Activated naive CD4-positive, alpha-beta T cell treated with anti-CD3 and anti-CD28 coated beads, Interleukin-2, amount 50 U/mL, for 72 hours (primary cell): ENCODE measurements at regions not wholly inside any gene's neighbourhood (a gene's known extent, or its start where the extent isn't known, plus 50 kb on each side); places are given as distances from the start of the nearest gene placed in this dataset.

Experiments
- ATAC-seq, 2 donors: fragments of 150-1000 bp; cut with Tn5 transposase; 2 replicates each; pipeline ENCODE4 v1.10.0; 2021; ENCODE audit warnings: mild to moderate bottlenecking in 2 of 2, moderate library complexity in 2 of 2
- DNase-seq, 2 donors: peaks; one replicate each; pipeline ENCODE4 v3.0.0; 2021 to 2022; ENCODE audit warnings: low spot score in 2 of 2
- H3K27ac Mint-ChIP-seq, 2 donors: one replicate each; pipeline ENCODE4 v1.8.0; 2022; ENCODE audit warnings: mild to moderate bottlenecking in 2 of 2, mixed read lengths in 2 of 2
- H3K36me3 Mint-ChIP-seq, 2 donors: one replicate each; pipeline ENCODE4 v1.8.0; 2022; ENCODE audit warnings: mixed read lengths in 2 of 2
- H3K9me3 Mint-ChIP-seq, 2 donors: one replicate each; pipeline ENCODE4 v1.8.0; 2022; ENCODE audit warnings: mixed read lengths in 2 of 2

GRCh38 chr6:14349507-14349906 is 231.9 kb downstream of the CD83 start:
- no peak for ATAC-seq

GRCh38 chr6:14350210-14350609 is 232.6 kb downstream of the CD83 start:
- H3K9me3 Mint-ChIP-seq = peaks cover 0 to 7% of the 10 kb centered on the region in 2 donors
- H3K27ac Mint-ChIP-seq = no peak overlapping the region
- peaks cover 0 to 6% of the 10 kb centered on the region in 2 donors for H3K36me3 Mint-ChIP-seq
- DNase-seq (no peak), ATAC-seq (no peak)

More at GRCh38 chr6:14349507-14349906, 231.9 kb downstream of the CD83 start:
- DNase-seq = no peak
- Mint-ChIP-seq H3K9me3 (peaks cover 0 to 7% of the 10 kb centered on the region in 2 donors), H3K36me3 (peaks cover 0 to 6% of the 10 kb centered on the region in 2 donors), H3K27ac (no peak overlapping the region)

GRCh38 chr6:14353281-14353680 is 235.7 kb downstream of the CD83 start:
- peaks cover 0 to 10% of the 10 kb centered on the region in 2 donors for H3K9me3 Mint-ChIP-seq
- peaks cover 0 to 6% of the 10 kb centered on the region in 2 donors for H3K36me3 Mint-ChIP-seq
- DNase-seq (no peak), ATAC-seq (peak in 1 of 2 donors; percentile 61)
- peak overlapping the region in 1 of 2 donors; percentile 17 for H3K27ac Mint-ChIP-seq

GRCh38 chr6:14353798-14354197 is 236.2 kb downstream of the CD83 start:
- peaks cover 0 to 6% of the 10 kb centered on the region in 2 donors for H3K36me3 Mint-ChIP-seq

GRCh38 chr6:14354919-14355572 is 237.5 kb downstream of the CD83 start:
- Mint-ChIP-seq H3K27ac (no peak overlapping the region), H3K36me3 (peaks cover 0 to 6% of the 10 kb centered on the region in 2 donors), H3K9me3 (peaks cover 0 to 10% of the 10 kb centered on the region in 2 donors)
- ATAC-seq (peak; percentile 67 to 85), DNase-seq (peak; percentile 22 to 61)

More at GRCh38 chr6:14353798-14354197, 236.2 kb downstream of the CD83 start:
- ATAC-seq = no peak
- H3K9me3 Mint-ChIP-seq = peaks cover 0 to 10% of the 10 kb centered on the region in 2 donors
- DNase-seq = no peak
- H3K27ac Mint-ChIP-seq = no peak overlapping the region

GRCh38 chr6:14359438-14359837 is 241.9 kb downstream of the CD83 start:
- H3K36me3 Mint-ChIP-seq = no peaks in the 10 kb centered on the region
- H3K27ac Mint-ChIP-seq = no peak overlapping the region
- peaks cover 0 to 7% of the 10 kb centered on the region in 2 donors for H3K9me3 Mint-ChIP-seq
- ATAC-seq (no peak), DNase-seq (no peak)

GRCh38 chr6:14360565-14360964 is 243.0 kb downstream of the CD83 start:
- no peak for DNase-seq
- ATAC-seq = no peak
- H3K36me3 Mint-ChIP-seq = no peaks in the 10 kb centered on the region
- peaks cover 0 to 4% of the 10 kb centered on the region in 2 donors for H3K9me3 Mint-ChIP-seq
- H3K27ac Mint-ChIP-seq = no peak overlapping the region

- ATAC-seq (no peak), DNase-seq (no peak)
- Mint-ChIP-seq H3K9me3 (peaks cover 0 to 4% of the 10 kb centered on the region in 2 donors), H3K27ac (no peak overlapping the region), H3K36me3 (no peaks in the 10 kb centered on the region)
Observed at GRCh38 chr6:14361297-14361696, 243.7 kb downstream of the CD83 start.

GRCh38 chr6:14361956-14362587 is 244.5 kb downstream of the CD83 start:
- no peak for DNase-seq
- Mint-ChIP-seq H3K36me3 (no peaks in the 10 kb centered on the region), H3K27ac (no peak overlapping the region)

GRCh38 chr6:14364370-14364769 is 246.8 kb downstream of the CD83 start:
- DNase-seq = no peak
- H3K9me3 Mint-ChIP-seq = peaks cover 0 to 4% of the 10 kb centered on the region in 2 donors
- no peak for ATAC-seq
- H3K36me3 Mint-ChIP-seq = no peaks in the 10 kb centered on the region
- H3K27ac Mint-ChIP-seq = no peak overlapping the region

More at GRCh38 chr6:14361956-14362587, 244.5 kb downstream of the CD83 start:
- H3K9me3 Mint-ChIP-seq = peaks cover 0 to 4% of the 10 kb centered on the region in 2 donors
- ATAC-seq = no peak

- ATAC-seq (no peak), DNase-seq (no peak)
- no peaks in the 10 kb centered on the region for H3K36me3 Mint-ChIP-seq
- peaks cover 0 to 4% of the 10 kb centered on the region in 2 donors for H3K9me3 Mint-ChIP-seq
- no peak overlapping the region for H3K27ac Mint-ChIP-seq
Observed at GRCh38 chr6:14365393-14365792, 247.8 kb downstream of the CD83 start.

- H3K36me3 Mint-ChIP-seq = no peaks in the 10 kb centered on the region
Observed at GRCh38 chr6:14366315-14366714, 248.7 kb downstream of the CD83 start.

GRCh38 chr6:14366872-14367271 is 249.3 kb downstream of the CD83 start:
- H3K36me3 Mint-ChIP-seq = no peaks in the 10 kb centered on the region
- no peak overlapping the region for H3K27ac Mint-ChIP-seq

More at GRCh38 chr6:14366315-14366714, 248.7 kb downstream of the CD83 start:
- no peaks in the 10 kb centered on the region for H3K9me3 Mint-ChIP-seq
- ATAC-seq (no peak), DNase-seq (no peak)
- H3K27ac Mint-ChIP-seq = no peak overlapping the region

GRCh38 chr6:14367296-14367695 is 249.7 kb downstream of the CD83 start:
- no peak for DNase-seq
- Mint-ChIP-seq H3K27ac (no peak overlapping the region), H3K9me3 (no peaks in the 10 kb centered on the region), H3K36me3 (no peaks in the 10 kb centered on the region)
- no peak for ATAC-seq

More at GRCh38 chr6:14366872-14367271, 249.3 kb downstream of the CD83 start:
- DNase-seq = no peak
- no peaks in the 10 kb centered on the region for H3K9me3 Mint-ChIP-seq
- no peak for ATAC-seq

- no peak overlapping the region for H3K27ac Mint-ChIP-seq
- ATAC-seq (no peak), DNase-seq (no peak)
- peaks cover 0 to 8% of the 10 kb centered on the region in 2 donors for H3K9me3 Mint-ChIP-seq
- peaks cover 0 to 4% of the 10 kb centered on the region in 2 donors for H3K36me3 Mint-ChIP-seq
Observed at GRCh38 chr6:14369717-14370116, 252.1 kb downstream of the CD83 start.

- ATAC-seq (no peak), DNase-seq (no peak)
- peaks cover 0 to 4% of the 10 kb centered on the region in 2 donors for H3K36me3 Mint-ChIP-seq
- H3K9me3 Mint-ChIP-seq = peaks cover 0 to 8% of the 10 kb centered on the region in 2 donors
- H3K27ac Mint-ChIP-seq = peak overlapping the region in 1 of 2 donors; percentile 49
Observed at GRCh38 chr6:14371530-14371929, 254.0 kb downstream of the CD83 start.

- Mint-ChIP-seq H3K9me3 (peaks cover 0 to 8% of the 10 kb centered on the region in 2 donors), H3K36me3 (peaks cover 0 to 4% of the 10 kb centered on the region in 2 donors), H3K27ac (peak overlapping the region in 1 of 2 donors; percentile 55)
- ATAC-seq (peak in 1 of 2 donors; percentile 39), DNase-seq (no peak)
Observed at GRCh38 chr6:14372734-14373489, 255.3 kb downstream of the CD83 start.
